ENCODE measurements at regions not wholly inside any gene's neighbourhood (a gene's known extent, or its start where the extent isn't known, plus 50 kb on each side); places are given as distances from the start of the nearest gene placed in this dataset.

DNA sequence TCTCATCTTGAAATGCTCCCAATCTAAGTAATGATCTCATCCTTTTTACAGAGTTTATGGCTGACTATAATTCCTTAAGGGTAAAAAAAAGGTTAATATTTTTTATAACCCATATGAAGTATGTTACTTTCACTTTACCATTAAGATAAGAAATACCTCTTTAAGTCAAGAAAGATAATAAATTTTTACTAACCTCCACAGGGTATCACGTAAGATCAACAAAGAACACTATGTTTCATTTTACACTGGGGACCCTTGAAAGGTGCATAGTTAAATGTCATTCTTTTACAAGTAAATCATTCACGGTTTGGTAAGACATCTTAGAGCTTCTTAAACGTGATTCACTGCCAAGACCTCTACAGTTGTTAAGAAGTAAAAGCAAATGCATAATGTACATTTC is 472.7 kb upstream of the CDH9 start:
- no peak overlapping the region for H3K27ac ChIP-seq
- TF ChIP-seq, protein P1, sequence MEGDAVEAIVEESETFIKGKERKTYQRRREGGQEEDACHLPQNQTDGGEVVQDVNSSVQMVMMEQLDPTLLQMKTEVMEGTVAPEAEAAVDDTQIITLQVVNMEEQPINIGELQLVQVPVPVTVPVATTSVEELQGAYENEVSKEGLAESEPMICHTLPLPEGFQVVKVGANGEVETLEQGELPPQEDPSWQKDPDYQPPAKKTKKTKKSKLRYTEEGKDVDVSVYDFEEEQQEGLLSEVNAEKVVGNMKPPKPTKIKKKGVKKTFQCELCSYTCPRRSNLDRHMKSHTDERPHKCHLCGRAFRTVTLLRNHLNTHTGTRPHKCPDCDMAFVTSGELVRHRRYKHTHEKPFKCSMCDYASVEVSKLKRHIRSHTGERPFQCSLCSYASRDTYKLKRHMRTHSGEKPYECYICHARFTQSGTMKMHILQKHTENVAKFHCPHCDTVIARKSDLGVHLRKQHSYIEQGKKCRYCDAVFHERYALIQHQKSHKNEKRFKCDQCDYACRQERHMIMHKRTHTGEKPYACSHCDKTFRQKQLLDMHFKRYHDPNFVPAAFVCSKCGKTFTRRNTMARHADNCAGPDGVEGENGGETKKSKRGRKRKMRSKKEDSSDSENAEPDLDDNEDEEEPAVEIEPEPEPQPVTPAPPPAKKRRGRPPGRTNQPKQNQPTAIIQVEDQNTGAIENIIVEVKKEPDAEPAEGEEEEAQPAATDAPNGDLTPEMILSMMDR (IDR thresholded peaks at IDR 0.05), result no peak
- no peak for TF ChIP-seq ZFX (IDR thresholded peaks at IDR 0.05; ENCODE audit: borderline replicate concordance)

DNA sequence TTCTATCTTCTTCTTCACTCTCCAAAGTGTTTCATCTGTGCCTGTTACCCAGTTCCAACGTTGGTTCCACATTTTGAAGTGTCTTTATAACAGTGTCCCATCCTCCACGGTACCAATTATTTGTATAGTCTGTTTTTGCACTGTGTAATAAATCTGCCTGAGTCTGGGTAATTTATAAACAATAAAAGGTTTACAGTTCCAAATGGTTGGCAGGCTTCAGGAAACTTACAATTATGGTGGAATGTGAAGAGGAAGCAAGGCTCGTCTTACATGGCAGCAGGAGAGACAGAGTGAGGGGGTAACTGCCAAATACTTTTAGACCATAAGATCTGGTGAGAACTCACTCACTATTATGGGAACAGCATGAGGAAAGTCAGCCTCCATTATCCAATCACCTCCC is 465.4 kb upstream of the CDH9 start:
- no peak overlapping the region for H3K27ac ChIP-seq
- TF ChIP-seq ZFX (IDR thresholded peaks at IDR 0.05; ENCODE audit: borderline replicate concordance), result no peak
- TF ChIP-seq, protein P1 (IDR thresholded peaks at IDR 0.05), result no peak

DNA sequence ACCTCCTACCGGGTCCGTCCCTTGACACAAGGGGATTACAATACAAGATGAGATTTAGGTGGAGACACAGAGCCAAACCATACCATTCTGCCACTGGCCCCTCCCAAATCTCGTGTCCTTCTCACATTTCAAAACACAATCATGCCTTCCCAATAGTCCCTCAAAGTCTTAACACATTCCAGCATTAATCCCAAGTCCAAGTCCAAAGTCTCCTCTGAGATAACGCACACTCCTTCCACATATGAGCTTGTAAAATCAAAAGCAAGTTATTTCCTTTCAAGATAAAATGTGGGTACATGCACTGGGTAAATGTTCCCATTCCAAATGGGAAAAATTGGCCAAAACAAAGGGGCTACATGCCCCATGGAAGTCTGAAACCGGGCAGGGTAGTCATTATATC is 463.9 kb upstream of the CDH9 start:
- no peak for TF ChIP-seq ZFX (IDR thresholded peaks at IDR 0.05; ENCODE audit: borderline replicate concordance)
- TF ChIP-seq, protein P1 (IDR thresholded peaks at IDR 0.05), result no peak
- no peak overlapping the region for H3K27ac ChIP-seq

DNA sequence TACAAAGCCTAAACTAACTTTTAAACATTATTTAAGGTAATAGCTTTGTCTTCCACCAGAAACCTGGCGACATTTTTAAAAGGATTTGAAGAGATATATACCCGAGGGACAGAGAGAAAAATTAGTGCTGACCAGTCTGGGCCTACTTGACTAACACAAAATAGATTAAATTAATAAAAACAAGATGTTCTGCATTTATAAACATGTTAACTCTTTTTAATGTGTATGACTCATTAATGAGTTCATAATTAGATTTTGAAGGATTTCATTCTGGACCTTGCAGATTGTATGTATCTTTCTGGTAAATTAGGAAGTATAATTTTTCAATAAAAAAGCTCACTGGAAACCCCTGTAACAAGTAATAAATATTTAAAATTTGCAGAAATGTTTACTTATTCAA is 459.1 kb upstream of the CDH9 start:
- H3K27ac ChIP-seq, result no peak overlapping the region
- TF ChIP-seq, protein P1 (IDR thresholded peaks at IDR 0.05), result no peak
- no peak for TF ChIP-seq ZFX (IDR thresholded peaks at IDR 0.05; ENCODE audit: borderline replicate concordance)

DNA sequence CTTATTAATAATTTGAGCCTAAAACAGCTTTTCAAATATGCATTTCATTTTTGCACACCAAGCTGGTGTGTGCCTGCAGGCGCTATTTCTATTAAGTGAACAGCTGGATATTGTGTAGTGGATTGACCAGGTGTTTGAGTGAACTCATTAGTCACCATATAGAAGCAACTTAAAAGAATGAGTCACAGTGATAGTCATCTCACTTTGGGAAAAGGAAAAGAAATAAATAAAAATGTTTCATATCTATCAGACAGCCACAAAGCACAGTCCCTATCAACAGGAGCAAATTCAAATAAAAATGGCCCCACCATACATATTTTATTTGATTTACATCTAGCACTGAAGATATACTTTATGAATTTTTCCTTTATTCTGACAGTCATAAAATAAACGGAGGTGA is 456.5 kb upstream of the CDH9 start:
- TF ChIP-seq, protein P1 (IDR thresholded peaks at IDR 0.05), result no peak
- no peak for TF ChIP-seq ZFX (IDR thresholded peaks at IDR 0.05; ENCODE audit: borderline replicate concordance)
- no peak overlapping the region for H3K27ac ChIP-seq

DNA sequence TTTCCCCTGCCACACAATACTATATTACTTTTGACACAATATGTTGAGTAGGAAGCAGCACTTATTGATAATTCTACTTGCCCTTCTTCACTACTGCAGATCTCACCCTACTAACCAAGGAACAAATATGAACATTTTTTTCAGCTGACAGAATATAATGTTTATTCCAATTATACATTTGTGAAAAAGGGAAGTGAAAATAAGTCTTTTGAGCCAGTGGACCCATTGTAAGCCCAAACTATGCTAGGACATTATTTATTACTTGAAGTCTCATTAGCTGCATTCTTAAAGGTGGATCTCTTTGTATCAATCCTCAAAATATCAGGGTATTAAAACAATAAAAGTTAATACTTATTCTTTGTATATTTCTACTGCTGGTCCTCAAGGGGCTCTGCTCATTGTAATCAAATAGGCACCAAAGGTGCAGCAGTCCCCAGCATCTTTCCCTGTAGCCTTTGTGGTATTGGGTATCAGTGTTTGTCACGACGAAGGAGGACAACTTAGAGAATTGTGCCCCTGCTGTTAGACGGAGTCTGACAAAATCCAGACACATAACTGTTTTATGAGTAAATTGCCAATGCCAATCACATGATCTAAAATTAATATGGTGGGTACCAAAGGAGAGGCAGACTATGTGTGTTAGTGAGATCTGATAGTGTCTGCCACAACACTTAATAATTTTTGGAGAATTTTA is 453.5 kb upstream of the CDH9 start:
- no peak overlapping the region for H3K27ac ChIP-seq
- no peak for TF ChIP-seq ZFX (IDR thresholded peaks at IDR 0.05; ENCODE audit: borderline replicate concordance)
- TF ChIP-seq, protein P1 (IDR thresholded peaks at IDR 0.05), result no peak

DNA sequence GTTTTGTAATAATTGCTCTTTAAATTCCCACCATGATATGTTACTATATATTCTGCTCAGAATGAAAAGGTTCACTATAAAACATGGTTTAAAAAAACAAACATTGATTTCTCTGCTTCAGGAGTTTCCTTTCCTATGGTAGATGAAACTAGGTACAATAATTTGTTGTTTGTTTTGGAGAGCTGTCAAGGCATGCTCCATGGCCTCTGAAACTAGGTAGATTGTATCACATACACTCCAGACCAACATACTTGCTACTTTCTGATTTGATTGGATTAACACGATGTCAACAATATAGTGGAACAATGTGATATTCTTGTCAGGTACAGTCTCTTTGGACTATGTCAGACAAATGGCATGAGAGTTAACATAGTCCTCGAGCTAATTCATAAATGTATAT is 452.7 kb upstream of the CDH9 start:
- no peak overlapping the region for H3K27ac ChIP-seq
- no peak for TF ChIP-seq ZFX (IDR thresholded peaks at IDR 0.05; ENCODE audit: borderline replicate concordance)
- TF ChIP-seq, protein P1 (IDR thresholded peaks at IDR 0.05), result no peak
